NCI-H1694 (cell line): ENCODE measurements at regions not wholly inside any gene's neighbourhood (a gene's known extent, or its start where the extent isn't known, plus 50 kb on each side); places are given as distances from the start of the nearest gene placed in this dataset.

Experiments
- DNase-seq: peaks from one replicate; lab custom pipeline; 2025; lab: John Stamatoyannopoulos, UW

- no peak for DNase-seq
Observed at GRCh38 chr13:106961216-106961615, 393.3 kb upstream of the ARGLU1 start.

GRCh38 chr13:106958621-106959048, 390.7 kb upstream of the ARGLU1 start:
- DNase-seq: no peak

- no peak for DNase-seq
Observed at GRCh38 chr13:106942563-106942962, 374.6 kb upstream of the ARGLU1 start.

- no peak for DNase-seq
Observed at GRCh38 chr13:106941779-106942178, 373.8 kb upstream of the ARGLU1 start.

DNA sequence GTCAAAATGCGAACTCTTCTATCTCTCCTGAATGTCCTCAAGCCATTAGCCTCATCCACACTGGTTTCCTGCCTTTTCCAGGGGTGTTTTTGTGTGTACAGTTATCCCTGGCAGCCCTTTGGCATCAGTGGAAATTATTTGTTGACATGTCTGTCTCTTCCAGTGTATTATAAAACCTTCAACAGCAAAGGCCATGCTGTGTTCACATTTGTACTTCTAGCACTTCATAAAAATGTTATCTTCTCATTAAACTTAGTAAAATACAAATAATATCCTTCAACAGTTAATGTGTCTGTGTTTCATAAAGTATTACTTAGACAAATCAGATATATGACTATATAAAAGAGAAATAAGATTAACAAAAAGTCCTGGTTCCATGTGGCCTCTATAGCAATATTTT, 359.5 kb upstream of the ARGLU1 start:
- DNase-seq: no peak

DNA sequence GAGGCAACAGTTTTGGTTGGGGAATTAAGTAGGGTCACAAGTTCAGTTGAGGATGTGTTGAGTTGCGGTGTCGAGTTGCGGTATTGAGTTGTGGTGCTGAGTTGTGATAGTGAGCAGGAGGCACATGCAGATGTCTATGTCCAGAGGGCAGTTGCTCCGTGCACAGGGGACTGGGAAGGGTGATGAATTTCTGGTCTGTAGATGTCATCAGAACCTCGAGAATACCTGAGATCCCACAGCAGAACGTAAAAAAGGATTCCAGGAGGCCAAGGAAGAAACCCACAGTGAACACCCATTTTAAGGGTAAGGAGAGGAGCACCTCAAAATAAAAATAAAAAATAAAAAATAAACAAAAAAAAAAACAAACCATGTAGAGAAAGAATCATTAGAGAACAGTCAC, 354.4 kb upstream of the ARGLU1 start:
- DNase-seq: no peak

DNA sequence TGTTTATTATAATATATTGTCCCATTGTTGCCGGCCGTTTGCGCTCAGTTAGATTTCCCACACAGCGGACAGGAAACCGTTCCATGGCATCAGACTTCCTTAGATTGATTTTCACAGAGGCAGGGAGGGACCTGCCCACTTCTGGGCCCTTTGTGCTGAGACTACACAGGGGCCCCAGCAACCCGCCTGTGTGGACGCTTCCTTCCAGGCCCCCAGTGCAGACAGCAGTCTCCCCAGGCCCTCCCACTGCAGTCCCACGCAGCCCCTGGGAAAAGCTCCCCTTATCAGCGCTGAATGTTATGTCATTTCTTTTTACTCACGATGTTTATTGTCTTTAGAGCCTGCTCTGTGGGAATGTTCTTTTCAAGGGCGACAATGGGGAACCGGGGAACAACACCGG, 351.7 kb upstream of the ARGLU1 start:
- no peak for DNase-seq

DNA sequence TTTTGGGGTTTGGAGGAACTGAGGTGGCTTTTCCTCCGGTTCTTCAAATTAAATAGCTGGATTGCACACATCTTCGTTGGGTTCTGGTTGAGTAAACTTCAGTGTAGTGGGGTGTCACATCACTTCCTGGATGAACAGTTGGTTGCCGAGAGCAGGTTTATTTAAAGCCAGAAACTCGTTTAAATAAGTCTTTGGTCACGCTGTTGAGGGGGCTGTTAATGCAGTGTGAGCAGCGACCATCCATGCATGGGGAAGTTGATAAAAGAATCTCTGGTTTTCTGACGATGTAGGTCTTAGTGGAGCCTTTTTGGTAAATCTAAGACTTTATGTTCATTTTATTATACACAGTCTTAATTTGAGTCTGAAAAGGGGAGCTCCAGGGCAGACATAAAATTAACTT, 351.2 kb upstream of the ARGLU1 start:
- DNase-seq: no peak

- no peak for DNase-seq
Observed at GRCh38 chr13:106918557-106918860, 350.6 kb upstream of the ARGLU1 start.

DNA sequence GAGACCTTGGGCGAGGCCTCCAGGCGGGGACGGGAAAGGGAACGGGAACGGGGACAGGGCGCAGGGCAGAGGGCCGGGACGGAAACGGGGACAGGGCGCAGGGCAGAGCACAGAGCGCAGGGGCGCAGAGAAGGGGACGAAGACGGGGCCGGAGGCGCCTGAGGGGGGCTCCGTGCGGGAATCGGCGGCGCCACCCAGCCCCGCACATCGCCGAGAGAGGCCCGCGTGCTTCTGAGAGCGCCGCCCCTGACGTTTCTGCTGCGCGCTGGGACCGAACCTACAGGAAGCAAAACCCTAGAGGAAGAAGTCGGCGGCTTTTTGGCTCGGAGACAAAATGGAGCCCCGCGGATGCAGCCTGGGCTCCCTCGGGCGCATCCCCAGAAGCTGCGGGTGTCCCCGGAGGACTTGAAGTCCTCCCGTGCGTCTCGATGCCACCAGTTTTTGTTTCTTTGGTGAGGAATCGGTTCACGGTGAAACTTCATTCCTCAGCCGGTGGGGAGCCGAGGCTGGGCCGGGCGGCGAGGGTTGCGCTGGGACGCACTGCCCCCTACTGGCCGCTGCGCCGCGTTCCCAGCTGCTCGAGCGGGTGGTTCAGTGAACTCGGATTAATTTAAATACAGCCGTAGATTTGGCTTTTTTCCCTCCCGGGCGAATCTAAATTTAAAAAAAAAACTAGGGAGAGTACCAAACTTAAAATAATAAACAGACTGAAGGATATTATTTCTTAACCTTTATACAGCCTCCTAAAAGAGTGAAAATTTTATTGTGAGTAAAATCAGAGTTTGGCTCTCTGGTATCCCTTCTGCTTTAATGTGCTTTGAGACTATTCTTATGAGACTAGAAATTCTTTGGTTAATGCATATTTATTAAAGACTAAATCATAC, 350.0 kb upstream of the ARGLU1 start:
- peak; percentile 78 for DNase-seq

DNA sequence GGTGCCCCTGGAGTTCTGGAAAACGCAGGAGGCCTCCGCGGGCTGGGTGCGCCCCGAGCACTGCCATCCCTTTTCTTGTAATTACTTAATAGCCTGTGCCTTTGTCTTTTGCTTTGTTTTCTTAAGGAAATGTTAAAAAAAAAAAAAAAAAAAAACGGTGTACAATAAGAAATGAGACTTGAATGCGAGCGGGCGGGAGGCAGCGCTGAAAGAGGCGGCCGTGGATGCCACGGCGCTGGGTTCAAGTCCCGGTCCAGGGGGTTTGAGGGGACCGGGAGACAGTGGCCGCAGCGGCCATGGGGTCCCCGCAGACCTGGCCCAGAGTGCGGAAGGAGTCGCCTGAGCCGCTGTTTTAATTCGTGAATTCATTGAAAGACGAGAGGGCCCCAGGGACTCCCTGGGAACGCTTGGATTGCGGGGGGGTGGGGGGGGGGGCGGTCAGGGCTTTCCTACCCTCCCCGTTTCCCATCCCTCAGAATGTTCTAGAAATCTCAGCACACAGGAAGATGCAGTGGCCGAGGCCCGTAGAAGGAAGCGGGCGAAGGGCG, 349.2 kb upstream of the ARGLU1 start:
- no peak for DNase-seq

GRCh38 chr13:106916329-106916976, 348.5 kb upstream of the ARGLU1 start:
- no peak for DNase-seq

GRCh38 chr13:106915146-106915545, 347.2 kb upstream of the ARGLU1 start:
- no peak for DNase-seq

DNA sequence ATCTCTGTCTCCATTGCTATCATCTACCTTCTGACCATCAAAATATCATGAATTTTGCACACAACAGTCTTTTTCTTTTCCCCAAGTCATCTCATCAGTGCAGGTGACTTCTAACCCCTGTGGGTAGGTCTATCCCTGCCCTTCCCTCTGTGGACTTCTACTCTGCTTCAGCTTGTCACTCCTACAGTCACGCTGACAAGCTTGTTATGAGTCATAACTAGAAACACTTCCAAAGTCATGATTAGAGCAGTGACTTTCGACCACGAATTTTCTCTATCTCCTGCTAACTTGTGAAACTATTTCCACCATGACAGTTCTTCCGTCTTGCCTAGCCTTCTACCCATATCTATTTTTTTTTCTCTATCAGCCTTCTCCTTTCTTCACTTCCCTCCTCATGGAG, 343.7 kb upstream of the ARGLU1 start:
- no peak for DNase-seq

DNA sequence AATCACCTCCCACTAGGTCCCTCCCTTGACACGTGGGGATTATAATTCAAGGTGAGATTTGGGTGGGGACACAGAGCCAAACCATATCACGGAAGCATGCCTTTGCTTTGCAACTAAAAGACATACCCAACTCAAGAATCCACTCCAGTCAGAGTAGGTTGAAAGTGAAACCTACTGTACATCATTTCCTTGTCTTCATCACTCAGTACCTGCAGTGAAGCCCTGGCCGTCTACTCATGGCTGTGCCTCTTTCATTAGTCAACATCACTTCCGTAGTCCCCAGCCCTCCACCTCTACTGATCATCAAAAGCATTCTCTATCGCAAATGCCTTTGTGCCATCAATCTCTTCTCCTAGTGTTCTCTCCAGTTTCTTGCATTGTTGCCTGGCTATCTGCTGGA, 343.1 kb upstream of the ARGLU1 start:
- no peak for DNase-seq

GRCh38 chr13:106906426-106906996, 338.6 kb upstream of the ARGLU1 start:
- DNase-seq: no peak

GRCh38 chr13:106905380-106906162, 337.6 kb upstream of the ARGLU1 start:
- no peak for DNase-seq

DNA sequence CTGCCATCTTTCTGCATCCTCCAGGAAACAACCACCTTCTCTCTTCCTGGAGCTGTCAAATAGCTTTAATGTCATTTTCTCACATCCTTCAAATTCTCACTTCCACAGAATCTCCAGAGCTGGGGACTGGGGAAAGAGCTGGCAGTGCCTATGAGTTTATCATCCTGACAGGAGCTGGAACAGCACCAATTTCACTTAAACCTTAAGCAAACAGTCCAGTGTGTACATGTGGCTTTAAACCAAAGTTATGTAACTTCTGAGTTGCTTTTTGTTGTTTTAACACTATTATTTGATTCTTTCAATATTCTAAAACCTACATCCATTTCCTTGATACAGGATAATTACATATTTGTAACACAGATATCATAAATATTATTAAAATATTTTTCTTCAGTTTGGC, 331.5 kb upstream of the ARGLU1 start:
- DNase-seq: no peak

DNA sequence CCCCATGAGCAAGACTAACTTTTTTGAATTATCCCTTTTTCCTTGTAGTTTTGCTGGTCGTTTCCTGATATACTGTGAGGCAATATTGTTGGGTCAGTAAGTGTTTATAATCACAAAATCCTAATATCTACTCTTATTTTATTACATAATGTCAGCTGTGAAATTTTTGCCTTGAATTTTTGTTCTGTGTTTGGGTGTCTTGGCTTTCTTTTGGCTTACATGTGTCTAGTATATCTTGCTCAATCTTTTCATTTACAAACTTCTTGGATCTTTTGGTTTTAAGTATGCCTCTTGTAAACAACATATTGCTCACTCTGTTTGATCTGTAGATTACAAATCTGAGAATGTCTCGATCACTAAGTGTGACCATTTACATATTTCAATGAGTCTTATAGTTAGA, 330.3 kb upstream of the ARGLU1 start:
- DNase-seq: no peak

- no peak for DNase-seq
Observed at GRCh38 chr13:106888148-106888547, 320.2 kb upstream of the ARGLU1 start.

- DNase-seq: no peak
Observed at GRCh38 chr13:106887686-106888085, 319.7 kb upstream of the ARGLU1 start.

- no peak for DNase-seq
Observed at GRCh38 chr13:106883976-106884375, 316.0 kb upstream of the ARGLU1 start.
